H9 (cell line): ENCODE measurements at regions not wholly inside any gene's neighbourhood (a gene's known extent, or its start where the extent isn't known, plus 50 kb on each side); places are given as distances from the start of the nearest gene placed in this dataset.

Experiments
- DNase-seq: peaks from one replicate; pipeline ENCODE4 v3.0.0-alpha.2; 2017
- H2AFZ ChIP-seq: one replicate; pipeline ENCODE4 v1.6.1; 2013; ENCODE audit warnings: mild to moderate bottlenecking, low read length, control low read depth, moderate library complexity
- H2AK5ac ChIP-seq: 2 replicates; pipeline ENCODE4 v1.6.1; 2013; ENCODE audit warnings: low read length, control low read depth, mixed read lengths; ENCODE audit not compliant: insufficient read length
- H2BK120ac ChIP-seq: one replicate; pipeline ENCODE4 v1.6.1; 2013; ENCODE audit warnings: low read depth, mild to moderate bottlenecking, low read length, control low read depth, inconsistent platforms; ENCODE audit not compliant: poor library complexity, severe bottlenecking
- H2BK12ac ChIP-seq: 2 replicates; pipeline ENCODE4 v1.6.1; 2013; ENCODE audit warnings: low read length, control low read depth, mixed read lengths, low read depth; ENCODE audit not compliant: insufficient read length
- H2BK15ac ChIP-seq: 2 replicates; pipeline ENCODE4 v1.6.1; 2013; ENCODE audit warnings: low read depth, low read length, control low read depth
- H2BK20ac ChIP-seq: one replicate; pipeline ENCODE4 v1.6.1; 2013; ENCODE audit warnings: low read depth, mild to moderate bottlenecking, low read length, control low read depth, inconsistent platforms; ENCODE audit not compliant: poor library complexity, severe bottlenecking
- H2BK5ac ChIP-seq: 2 replicates; pipeline ENCODE4 v1.6.1; 2013; ENCODE audit warnings: low read length, control low read depth, mixed read lengths; ENCODE audit not compliant: insufficient read length
- H3K14ac ChIP-seq: 2 replicates; pipeline ENCODE4 v1.6.1; 2013; ENCODE audit warnings: low read length, control low read depth; ENCODE audit not compliant: insufficient read depth
- H3K18ac ChIP-seq: 2 replicates; pipeline ENCODE4 v1.6.1; 2013; ENCODE audit warnings: low read depth, mild to moderate bottlenecking, mixed read lengths, low read length, control low read depth; ENCODE audit not compliant: insufficient read length
- H3K23ac ChIP-seq: 2 replicates; pipeline ENCODE4 v1.6.1; 2013; ENCODE audit warnings: low read length, control low read depth, mixed read lengths, low read depth; ENCODE audit not compliant: insufficient read length
- H3K23me2 ChIP-seq: 2 replicates; pipeline ENCODE4 v1.6.1; 2013; ENCODE audit warnings: low read depth, mild to moderate bottlenecking, mixed read lengths, low read length, control low read depth; ENCODE audit not compliant: insufficient read length, poor library complexity, severe bottlenecking
- H3K27ac ChIP-seq: 2 replicates; pipeline ENCODE4 v1.5.1; 2013; ENCODE audit warnings: low read length, control low read depth, mixed read lengths, low read depth; ENCODE audit not compliant: insufficient read length
- H3K27me3 ChIP-seq: 2 replicates; pipeline ENCODE4 v1.6.1; 2013; ENCODE audit warnings: low read length, control low read depth, inconsistent platforms; ENCODE audit not compliant: insufficient read depth
- H3K4ac ChIP-seq: 2 replicates; pipeline ENCODE4 v1.6.1; 2013; ENCODE audit warnings: low read depth, mild to moderate bottlenecking, control low read depth, inconsistent platforms, low read length, moderate library complexity
- H3K4me1 ChIP-seq: 2 replicates; pipeline ENCODE4 v1.6.1; 2013; ENCODE audit warnings: low read length, control low read depth, inconsistent platforms; ENCODE audit not compliant: insufficient read depth
- H3K4me2 ChIP-seq: 2 replicates; pipeline ENCODE4 v1.6.1; 2013; ENCODE audit warnings: low read length, control low read depth, mixed read lengths; ENCODE audit not compliant: insufficient read length, insufficient read depth
- H3K56ac ChIP-seq: 2 replicates; pipeline ENCODE4 v1.6.1; 2013; ENCODE audit warnings: low read depth, mild to moderate bottlenecking, mixed read lengths, low read length, control low read depth; ENCODE audit not compliant: insufficient read length
- H3K79me1 ChIP-seq: 2 replicates; pipeline ENCODE4 v1.6.1; 2013; ENCODE audit warnings: low read depth, mild to moderate bottlenecking, moderate library complexity, low read length, control low read depth, inconsistent platforms; ENCODE audit not compliant: insufficient read depth, poor library complexity, severe bottlenecking
- H3K79me2 ChIP-seq: 2 replicates; pipeline ENCODE4 v1.6.1; 2013; ENCODE audit warnings: low read length, control low read depth, inconsistent platforms; ENCODE audit not compliant: insufficient read depth
- H3K9ac ChIP-seq: 2 replicates; pipeline ENCODE4 v1.6.1; 2013; ENCODE audit warnings: low read length, control low read depth, mixed read lengths; ENCODE audit not compliant: insufficient read length; ENCODE audit errors: extremely low read depth
- H3K9me3 ChIP-seq: one replicate; pipeline ENCODE4 v1.6.1; 2013; ENCODE audit warnings: low read depth, low read length, inconsistent platforms; ENCODE audit not compliant: control insufficient read depth
- H3T11ph ChIP-seq: one replicate; pipeline ENCODE4 v1.6.1; 2013; ENCODE audit warnings: mild to moderate bottlenecking, low read length, control low read depth, inconsistent platforms
- H4K20me1 ChIP-seq: one replicate; pipeline ENCODE4 v1.6.1; 2013; ENCODE audit not compliant: control insufficient read depth, insufficient read length, insufficient read depth
- H4K5ac ChIP-seq: 2 replicates; pipeline ENCODE4 v1.6.1; 2013; ENCODE audit warnings: low read depth, mild to moderate bottlenecking, mixed read lengths, low read length, control low read depth; ENCODE audit not compliant: insufficient read length
- H4K8ac ChIP-seq: replicated peaks from 2 replicates; pipeline ENCODE4 v1.6.1; 2013; ENCODE audit warnings: low read length, control low read depth, mixed read lengths, low read depth; ENCODE audit not compliant: insufficient read length
- H4K91ac ChIP-seq: 2 replicates; pipeline ENCODE4 v1.6.1; 2013; ENCODE audit warnings: low read depth, mild to moderate bottlenecking, moderate library complexity, mixed read lengths, low read length, control low read depth; ENCODE audit not compliant: insufficient read length
- H3K27ac Mint-ChIP-seq, 3 experiments: 2 replicates in 2 of 3; 3 replicates in 1 of 3; pipeline ENCODE4 v1.8.0; 2020 to 2021; ENCODE audit warnings: mixed read lengths in 3 of 3, mild to moderate bottlenecking in 1 of 3, moderate library complexity in 1 of 3
- H3K27me3 Mint-ChIP-seq: 2 replicates; pipeline ENCODE4 v1.8.0; 2021; ENCODE audit warnings: low read depth, mild to moderate bottlenecking, moderate library complexity, mixed read lengths
- H3K36me3 Mint-ChIP-seq, 3 experiments: 2 replicates in 2 of 3; 3 replicates in 1 of 3; pipeline ENCODE4 v1.8.0; 2020 to 2021; ENCODE audit warnings: low read depth in 3 of 3, mixed read lengths in 3 of 3; ENCODE audit not compliant: insufficient read depth in 1 of 3
- H3K4me1 Mint-ChIP-seq, 2 experiments: 2 replicates each; pipeline ENCODE4 v1.8.0; 2020; ENCODE audit warnings: mixed read lengths in 2 of 2
- H3K4me3 Mint-ChIP-seq, 2 experiments: 2 replicates in 1 of 2; 3 replicates in 1 of 2; pipeline ENCODE4 v1.8.0; 2020 to 2021; ENCODE audit warnings: mild to moderate bottlenecking in 2 of 2, mixed read lengths in 2 of 2, moderate library complexity in 1 of 2
- H3K9me3 Mint-ChIP-seq, 2 experiments: 2 replicates in 1 of 2; 3 replicates in 1 of 2; pipeline ENCODE4 v1.8.0; 2020; ENCODE audit warnings: mild to moderate bottlenecking in 2 of 2, mixed read lengths in 2 of 2, moderate library complexity in 1 of 2
- WGBS: extraction: QIAGEN DNeasy Blood & Tissue Kit; methylation state at CpG from one replicate; pipeline ENCODE4 v1.1.7; 2013; ENCODE audit warnings: missing lambda C conversion rate, low lambda C conversion rate, mixed read lengths; ENCODE audit not compliant: insufficient read length; ENCODE audit errors: extremely low coverage; 5-methylcytosine and 5-hydroxymethylcytosine counted together
- TF ChIP-seq, protein P1 (sequence below): fragments of 200-600 bp; sonication (generic); conservative IDR thresholded peaks from 3 replicates; pipeline ENCODE4 v1.8.0; 2021; ENCODE audit warnings: antibody characterized with exemption, mild to moderate bottlenecking

GRCh38 chr10:28400176-28400575 lies 97.3 kb upstream of the MPP7 start:
- H3K79me1 ChIP-seq, result no peaks in the 10 kb centered on the region
- H3K27ac ChIP-seq, result no peak overlapping the region
- no peak overlapping the region for H3K9ac ChIP-seq
- no peak for DNase-seq
- no peak overlapping the region for H3K4me3 Mint-ChIP-seq
- H3K4me1 Mint-ChIP-seq, result peaks cover 19 to 25% of the 10 kb centered on the region in 2 experiments
- H3K56ac ChIP-seq, result no peak overlapping the region
- H3K4me1 ChIP-seq, result no peaks in the 10 kb centered on the region
- H4K5ac ChIP-seq, result no peak overlapping the region
- no peaks in the 10 kb centered on the region for H3K27me3 ChIP-seq
- TF ChIP-seq, protein P1, sequence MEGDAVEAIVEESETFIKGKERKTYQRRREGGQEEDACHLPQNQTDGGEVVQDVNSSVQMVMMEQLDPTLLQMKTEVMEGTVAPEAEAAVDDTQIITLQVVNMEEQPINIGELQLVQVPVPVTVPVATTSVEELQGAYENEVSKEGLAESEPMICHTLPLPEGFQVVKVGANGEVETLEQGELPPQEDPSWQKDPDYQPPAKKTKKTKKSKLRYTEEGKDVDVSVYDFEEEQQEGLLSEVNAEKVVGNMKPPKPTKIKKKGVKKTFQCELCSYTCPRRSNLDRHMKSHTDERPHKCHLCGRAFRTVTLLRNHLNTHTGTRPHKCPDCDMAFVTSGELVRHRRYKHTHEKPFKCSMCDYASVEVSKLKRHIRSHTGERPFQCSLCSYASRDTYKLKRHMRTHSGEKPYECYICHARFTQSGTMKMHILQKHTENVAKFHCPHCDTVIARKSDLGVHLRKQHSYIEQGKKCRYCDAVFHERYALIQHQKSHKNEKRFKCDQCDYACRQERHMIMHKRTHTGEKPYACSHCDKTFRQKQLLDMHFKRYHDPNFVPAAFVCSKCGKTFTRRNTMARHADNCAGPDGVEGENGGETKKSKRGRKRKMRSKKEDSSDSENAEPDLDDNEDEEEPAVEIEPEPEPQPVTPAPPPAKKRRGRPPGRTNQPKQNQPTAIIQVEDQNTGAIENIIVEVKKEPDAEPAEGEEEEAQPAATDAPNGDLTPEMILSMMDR, result no peak
- no peak overlapping the region for H2BK20ac ChIP-seq
- H3K9me3 ChIP-seq, result no peaks in the 10 kb centered on the region
- no peaks in the 10 kb centered on the region; the same call in 1 of the 2 replicates for H3K27me3 Mint-ChIP-seq
- H3K9me3 Mint-ChIP-seq, result no peaks in the 10 kb centered on the region; a peak in 1 of 5 replicates
- no CpG with 5 or more reads among the region's 9 CpGs for WGBS
- no peak overlapping the region for H2AFZ ChIP-seq
- H3K18ac ChIP-seq, result no peak overlapping the region
- no peak overlapping the region for H2BK15ac ChIP-seq
- no peak overlapping the region for H2BK120ac ChIP-seq
- no peak overlapping the region for H3K4me2 ChIP-seq
- H3K79me2 ChIP-seq, result no peaks in the 10 kb centered on the region
- no peak overlapping the region for H4K8ac ChIP-seq
- H2BK5ac ChIP-seq, result no peak overlapping the region
- no peak overlapping the region for H3K4ac ChIP-seq
- H3K23ac ChIP-seq, result no peak overlapping the region
- H2AK5ac ChIP-seq, result no peak overlapping the region
- no peak overlapping the region for H3K14ac ChIP-seq
- H4K91ac ChIP-seq, result no peak overlapping the region
- H3K36me3 Mint-ChIP-seq, result no peaks in the 10 kb centered on the region
- no peak overlapping the region for H2BK12ac ChIP-seq
- H3T11ph ChIP-seq, result no peak overlapping the region
- no peaks in the 10 kb centered on the region for H4K20me1 ChIP-seq
- no peaks in the 10 kb centered on the region for H3K23me2 ChIP-seq
- no peak overlapping the region for H3K27ac Mint-ChIP-seq
